K562 (cell line): ENCODE measurements at regions not wholly inside any gene's neighbourhood (a gene's known extent, or its start where the extent isn't known, plus 50 kb on each side); places are given as distances from the start of the nearest gene placed in this dataset.

Source experiments
- ATAC-seq: fragments of 200-7000 bp; cut with Tn5 transposase; 3 replicates; pipeline ENCODE4 v1.9.1; 2020; ENCODE audit warnings: moderate library complexity
- BruUV-seq: library from RNA; stranded (reverse); fragments of 400-500 nt; replicated peaks from 2 replicates; lab custom pipeline; 2021; lab: Mats Ljungman, UMichigan
- CTCF ChIA-PET: fragments of 300-600 bp; formaldehyde crosslinking; extraction: SDS; loops from one replicate; lab custom pipeline; 2021; ENCODE audit warnings: low intra/inter-chr PET ratio; lab: Yijun Ruan, JAX
- POLR2A ChIA-PET: fragments of 300-600, 350-650 bp; sonication (Branson Sonifier 250); formaldehyde crosslinking; extraction: SDS; loops from one replicate; lab custom pipeline; 2021; ENCODE audit warnings: antibody characterized with exemption, inconsistent platforms; lab: Yijun Ruan, JAX
- DNase-seq, 4 experiments: peaks; one replicate each; pipeline versions ENCODE4 v3.0.0 to v3.0.0-alpha.2; 2011 to 2018; ENCODE audit warnings: low spot score in 3 of 4, mixed read lengths in 3 of 4; ENCODE audit errors: extremely low read depth in 1 of 4
- FAIRE-seq: peaks from 2 replicates; lab custom pipeline; 2011; peaks lifted over from hg19 to GRCh38; lab: Jason Lieb, UNC
- H2AFZ ChIP-seq: 2 replicates; pipeline ENCODE4 v1.6.0; 2011; ENCODE audit warnings: low read depth, low read length, control low read depth, inconsistent platforms
- H3K27ac ChIP-seq: fragments of 200-600 bp; 3 replicates; pipeline ENCODE4 v1.8.0; 2011; ENCODE audit warnings: low read depth, mild to moderate bottlenecking, control low read depth, inconsistent platforms, low read length, moderate library complexity, mixed read lengths; ENCODE audit errors: extremely low read depth
- H3K27me3 ChIP-seq, 2 experiments: fragments of 300-600 bp in 1 of 2; 2 replicates in 1 of 2; 3 replicates in 1 of 2; pipeline versions ENCODE4 v1.6.0 to v1.8.0; 2011; ENCODE audit warnings: inconsistent platforms in 2 of 2, low read length in 2 of 2, mild to moderate bottlenecking in 1 of 2, mixed read lengths in 1 of 2, moderate library complexity in 1 of 2; ENCODE audit not compliant: control insufficient read depth in 2 of 2, insufficient read depth in 2 of 2
- H3K36me3 ChIP-seq: fragments of 300-600 bp; 3 replicates; pipeline ENCODE4 v1.8.0; 2011; ENCODE audit warnings: mild to moderate bottlenecking, low read length, inconsistent platforms; ENCODE audit not compliant: control insufficient read depth, insufficient read depth
- H3K4me1 ChIP-seq, 2 experiments: fragments of 200-600 bp in 1 of 2; replicated peaks in 1 of 2; 2 replicates in 1 of 2; 3 replicates in 1 of 2; pipeline versions ENCODE4 v1.5.1 to v1.8.0; 2011; ENCODE audit warnings: inconsistent platforms in 2 of 2, low read length in 2 of 2, mild to moderate bottlenecking in 1 of 2, mixed read lengths in 1 of 2, moderate library complexity in 1 of 2; ENCODE audit not compliant: control insufficient read depth in 2 of 2, insufficient read depth in 2 of 2
- H3K4me2 ChIP-seq: 2 replicates; pipeline ENCODE4 v1.6.1; 2011; ENCODE audit warnings: low read length, control low read depth, inconsistent platforms, mixed read lengths; ENCODE audit not compliant: insufficient read depth
- H3K4me3 ChIP-seq: fragments of 200-600 bp; sonication (generic), shearing (Covaris generic); 2 replicates; pipeline ENCODE4 v1.5.1; 2016; ENCODE audit warnings: control low read depth, inconsistent platforms
- H3K79me2 ChIP-seq: fragments of 200-600 bp; 3 replicates; pipeline ENCODE4 v1.8.0; 2011; ENCODE audit warnings: low read length, inconsistent platforms; ENCODE audit not compliant: control insufficient read depth, insufficient read depth
- H3K9ac ChIP-seq, 2 experiments: 2 replicates each; pipeline versions ENCODE4 v1.6.0 to v1.6.1; 2011; ENCODE audit warnings: low read depth in 2 of 2, low read length in 2 of 2, control low read depth in 1 of 2, inconsistent platforms in 1 of 2, mild to moderate bottlenecking in 1 of 2, mixed read lengths in 1 of 2; ENCODE audit not compliant: insufficient read depth in 1 of 2
- H3K9me1 ChIP-seq: one replicate; pipeline ENCODE4 v1.6.0; 2011; ENCODE audit warnings: inconsistent platforms, mild to moderate bottlenecking, low read length, moderate library complexity; ENCODE audit not compliant: control insufficient read depth, insufficient read depth
- H3K9me3 ChIP-seq: replicated peaks from 2 replicates; pipeline ENCODE4 v1.5.1; 2011; ENCODE audit warnings: low read depth, low read length, inconsistent platforms; ENCODE audit not compliant: control insufficient read depth, insufficient read depth
- H4K20me1 ChIP-seq: replicated peaks from 2 replicates; pipeline ENCODE4 v1.6.1; 2011; ENCODE audit warnings: low read length, inconsistent platforms, mixed read lengths; ENCODE audit not compliant: control insufficient read depth, insufficient read depth
- CEBPB ChIP-seq: fragments of 450-650 bp; IDR thresholded peaks from 2 replicates; pipeline ENCODE4 v1.6.1; 2016; ENCODE audit warnings: missing genetic modification characterization, missing compliant biosample characterization
- E2F8 ChIP-seq: fragments of 450-650 bp; IDR thresholded peaks from 2 replicates; pipeline ENCODE4 v1.7.1; 2018; ENCODE audit warnings: mild to moderate bottlenecking, low read depth; ENCODE audit not compliant: partially characterized antibody
- PURB ChIP-seq: sonication (generic); formaldehyde crosslinking; IDR thresholded peaks from 2 replicates; pipeline ENCODE4 v1.9.0; 2021; ENCODE audit warnings: low read depth, mild to moderate bottlenecking, missing genetic modification reagents
- ZBED1 ChIP-seq: IDR thresholded peaks from 2 replicates; pipeline ENCODE4 v1.6.1; 2014
- WGBS: fragments of 100-300 bp; shearing (Covaris generic); methylation state at CpG from one replicate; pipeline ENCODE4 v1.1.6; 2016; ENCODE audit warnings: low coverage, mixed read lengths; ENCODE audit not compliant: insufficient coverage; ENCODE audit errors: missing lambda C conversion rate; 5-methylcytosine and 5-hydroxymethylcytosine counted together
- in situ Hi-C: fragments of 300-500 bp; cut with MboI; formaldehyde crosslinking; loops from 4 replicates; pipeline ENCODE4 v1.15.0; 2018; ENCODE audit warnings: inconsistent platforms, mixed read lengths
- intact Hi-C: fragments of 100-400 bp; cut with micrococcal nuclease; formaldehyde crosslinking; loops from 2 replicates; pipeline ENCODE4 v1.14.2; 2022

GRCh38 chr2:9153643-9153980 lies 53.0 kb upstream of the ASAP2 start:
- Histone ChIP-seq H3K9me1 (no peaks in the 10 kb centered on the region), H3K4me2 (no peak overlapping the region), H4K20me1 (0 out of 2 replicates have a peak, but pooled peaks cover 3% of the 10 kb centered on the region), H2AFZ (no peak overlapping the region), H3K36me3 (no peaks in the 10 kb centered on the region), H3K4me1 (peaks cover 0 to 8% of the 10 kb centered on the region in 2 experiments; a peak in 1 of 5 replicates), H3K4me3 (no peak overlapping the region), H3K9me3 (no peaks in the 10 kb centered on the region), H3K79me2 (no peaks in the 10 kb centered on the region), H3K27me3 (peaks cover 25 to 80% of the 10 kb centered on the region in 2 experiments), H3K9ac (no peak overlapping the region), H3K27ac (no peak overlapping the region)
- no peak for DNase-seq
- FAIRE-seq = no peak
- intact Hi-C loops = no loop called here
- POLR2A ChIA-PET = interaction anchor here (0.9 to 1.3 kb wide), 2 partner anchors 8 to 218 kb away, joined by 3 read pairs; no protein-coding TSS in a partner anchor
- WGBS = 3% methylated on average over 4 of the region's 4 CpGs
- BruUV-seq = no TSS peak
- TF ChIP-seq E2F8 = no peak
- no peak for TF ChIP-seq ZBED1
- TF ChIP-seq PURB (CRISPR knock-in tag) = no peak
- peak; percentile 20; the same call in 1 of the 2 replicates for TF ChIP-seq CEBPB (tag)
- ATAC-seq = no peak
- CTCF ChIA-PET = no interaction called here
- in situ Hi-C loops = no loop called here
